Bronchial epithelial cell (primary cell): ENCODE measurements at regions not wholly inside any gene's neighbourhood (a gene's known extent, or its start where the extent isn't known, plus 50 kb on each side); places are given as distances from the start of the nearest gene placed in this dataset.

Experiments
- DNase-seq: peaks from one replicate; pipeline ENCODE4 v3.0.0-alpha.2; 2010; ENCODE audit warnings: low read depth
- FAIRE-seq: peaks from 2 replicates; lab custom pipeline; 2011; peaks lifted over from hg19 to GRCh38; lab: Jason Lieb, UNC
- H3K27me3 ChIP-seq: 2 replicates; pipeline ENCODE4 v1.5.1; 2011; ENCODE audit warnings: low read length; ENCODE audit not compliant: control insufficient read depth, insufficient read depth
- H3K36me3 ChIP-seq: 2 replicates; pipeline ENCODE4 v1.5.1; 2011; ENCODE audit warnings: low read length; ENCODE audit not compliant: control insufficient read depth, insufficient read depth
- H3K4me3 ChIP-seq: 2 replicates; pipeline ENCODE4 v1.5.1; 2011; ENCODE audit warnings: mild to moderate bottlenecking, low read depth, low read length, control low read depth
- TF ChIP-seq, protein P1 (sequence below): IDR thresholded peaks from 2 replicates; pipeline ENCODE4 v1.5.1; 2011; ENCODE audit warnings: mild to moderate bottlenecking, moderate library complexity, low read length, control low read depth, inconsistent platforms; ENCODE audit not compliant: insufficient read depth, severe bottlenecking

GRCh38 chr17:73909186-73909585 lies 264.9 kb upstream of the SDK2 start:
- H3K27me3 ChIP-seq, result no peaks in the 10 kb centered on the region
- DNase-seq, result no peak
- no peak for FAIRE-seq
- TF ChIP-seq, protein P1, sequence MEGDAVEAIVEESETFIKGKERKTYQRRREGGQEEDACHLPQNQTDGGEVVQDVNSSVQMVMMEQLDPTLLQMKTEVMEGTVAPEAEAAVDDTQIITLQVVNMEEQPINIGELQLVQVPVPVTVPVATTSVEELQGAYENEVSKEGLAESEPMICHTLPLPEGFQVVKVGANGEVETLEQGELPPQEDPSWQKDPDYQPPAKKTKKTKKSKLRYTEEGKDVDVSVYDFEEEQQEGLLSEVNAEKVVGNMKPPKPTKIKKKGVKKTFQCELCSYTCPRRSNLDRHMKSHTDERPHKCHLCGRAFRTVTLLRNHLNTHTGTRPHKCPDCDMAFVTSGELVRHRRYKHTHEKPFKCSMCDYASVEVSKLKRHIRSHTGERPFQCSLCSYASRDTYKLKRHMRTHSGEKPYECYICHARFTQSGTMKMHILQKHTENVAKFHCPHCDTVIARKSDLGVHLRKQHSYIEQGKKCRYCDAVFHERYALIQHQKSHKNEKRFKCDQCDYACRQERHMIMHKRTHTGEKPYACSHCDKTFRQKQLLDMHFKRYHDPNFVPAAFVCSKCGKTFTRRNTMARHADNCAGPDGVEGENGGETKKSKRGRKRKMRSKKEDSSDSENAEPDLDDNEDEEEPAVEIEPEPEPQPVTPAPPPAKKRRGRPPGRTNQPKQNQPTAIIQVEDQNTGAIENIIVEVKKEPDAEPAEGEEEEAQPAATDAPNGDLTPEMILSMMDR, result no peak
- H3K4me3 ChIP-seq, result no peak overlapping the region
- no peaks in the 10 kb centered on the region for H3K36me3 ChIP-seq

GRCh38 chr17:73910206-73910605 lies 266.0 kb upstream of the SDK2 start:
- Histone ChIP-seq H3K36me3 (no peaks in the 10 kb centered on the region), H3K4me3 (no peak overlapping the region), H3K27me3 (no peaks in the 10 kb centered on the region)
- DNase-seq (no peak), FAIRE-seq (no peak)
- TF ChIP-seq, protein P1, result no peak

DNA sequence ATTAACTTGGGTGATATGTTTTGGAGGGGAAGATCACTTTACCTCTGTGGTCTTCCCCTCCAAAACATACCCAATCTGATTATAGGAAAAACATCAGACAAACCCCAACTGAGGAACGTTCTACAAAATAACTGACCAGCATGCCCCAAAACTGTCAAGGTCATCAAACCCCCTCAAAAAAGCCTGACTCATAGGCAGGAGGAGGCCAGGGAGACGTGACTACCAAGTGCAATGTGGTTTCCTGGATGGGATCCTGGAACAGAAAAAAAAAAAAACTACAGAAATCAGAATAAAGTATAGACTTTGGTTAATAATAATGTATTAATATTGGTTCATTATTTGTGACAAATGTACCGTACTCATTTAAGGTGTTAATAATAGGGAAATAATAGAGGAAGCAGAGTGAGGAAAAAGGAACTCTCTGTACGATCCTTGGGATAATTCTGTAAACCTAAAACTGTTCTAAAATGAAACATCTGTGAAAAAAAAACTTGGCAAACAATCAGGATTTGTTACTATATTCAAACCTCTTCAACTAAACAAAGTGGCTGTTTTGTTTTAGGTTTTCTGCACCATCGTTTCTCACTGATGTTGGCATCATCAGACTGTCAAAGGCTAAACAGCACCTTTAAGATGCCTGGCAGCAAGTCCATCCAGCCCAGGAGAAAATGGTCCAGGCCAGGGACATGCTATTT lies 266.7 kb upstream of the SDK2 start:
- TF ChIP-seq, protein P1, result no peak
- no peak for FAIRE-seq
- no peaks in the 10 kb centered on the region for H3K27me3 ChIP-seq

DNA sequence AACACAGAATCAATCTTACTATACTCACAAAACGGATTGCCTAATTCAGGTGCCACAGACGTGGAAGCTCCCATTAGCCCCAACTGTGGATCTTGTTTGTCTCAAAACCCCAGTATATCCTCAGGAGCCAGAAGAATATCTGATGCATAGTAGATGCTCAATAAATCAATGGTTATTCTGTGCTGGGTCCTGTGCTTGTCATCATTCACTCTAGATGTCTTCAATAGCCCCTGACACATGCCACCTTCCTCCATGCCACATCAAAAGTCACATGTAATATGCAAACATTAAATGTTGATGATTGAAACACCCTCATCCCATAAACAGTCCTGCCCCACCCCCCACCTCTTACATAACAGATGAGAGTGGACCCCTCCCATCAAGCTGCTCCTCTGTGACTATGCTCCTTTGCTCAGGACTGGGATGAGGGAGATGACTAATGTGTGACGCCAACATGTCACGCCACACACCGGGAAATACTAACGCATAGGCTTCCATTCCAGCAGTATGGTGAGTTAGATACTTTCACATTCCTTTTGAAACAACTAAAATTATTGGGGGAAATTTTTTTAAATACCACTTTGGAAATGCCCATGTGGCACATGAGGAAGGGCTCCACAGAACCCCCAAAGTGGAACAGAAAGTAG lies 267.6 kb upstream of the SDK2 start:
- TF ChIP-seq, protein P1, result no peak
- H3K36me3 ChIP-seq, result no peaks in the 10 kb centered on the region
- no peaks in the 10 kb centered on the region for H3K27me3 ChIP-seq
- FAIRE-seq, result no peak
- DNase-seq, result no peak
- H3K4me3 ChIP-seq, result no peak overlapping the region

More for the DNA sequence above, 266.7 kb upstream of the SDK2 start:
- Histone ChIP-seq H3K36me3 (no peaks in the 10 kb centered on the region), H3K4me3 (no peak overlapping the region)
- DNase-seq, result no peak

DNA sequence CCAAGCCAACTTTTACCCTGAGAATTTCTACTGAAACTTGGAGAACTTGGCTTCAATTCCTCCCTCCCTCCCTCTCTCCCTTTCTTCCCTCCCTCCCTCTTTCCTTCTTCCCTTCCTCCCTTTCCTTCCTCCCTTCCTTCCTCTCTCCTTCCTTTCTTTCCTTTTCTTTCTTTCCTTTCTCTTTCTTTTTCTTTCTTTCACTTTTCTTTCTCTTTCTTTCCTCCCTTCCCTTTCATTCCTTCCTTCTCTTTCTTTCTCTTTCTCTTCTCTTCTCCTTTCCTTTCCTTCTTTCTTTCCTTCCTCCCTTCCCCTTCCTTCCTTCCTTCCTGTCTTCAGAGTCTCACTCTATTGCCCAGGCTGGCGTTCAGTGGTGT lies 268.1 kb upstream of the SDK2 start:
- no peaks in the 10 kb centered on the region for H3K27me3 ChIP-seq
- TF ChIP-seq, protein P1, result no peak
- H3K36me3 ChIP-seq, result no peaks in the 10 kb centered on the region
- no peak for DNase-seq
- no peak overlapping the region for H3K4me3 ChIP-seq
- no peak for FAIRE-seq
